Lower leg skin (tissue), 3 donors: ENCODE measurements at regions not wholly inside any gene's neighbourhood (a gene's known extent, or its start where the extent isn't known, plus 50 kb on each side); places are given as distances from the start of the nearest gene placed in this dataset.

Experiments
- CTCF ChIP-seq, 3 donors: fragments of 450-650 bp; IDR thresholded peaks; one replicate each; pipeline ENCODE4 v1.5.1; 2016; ENCODE audit warnings: antibody characterized with exemption in 3 of 3, mild to moderate bottlenecking in 3 of 3, moderate library complexity in 2 of 3
- POLR2A ChIP-seq, 2 donors: fragments of 450-650 bp; IDR thresholded peaks; one replicate each; pipeline ENCODE4 v1.6.1; 2016 to 2017; ENCODE audit warnings: antibody characterized with exemption in 2 of 2, mild to moderate bottlenecking in 1 of 2, moderate library complexity in 1 of 2

- TF ChIP-seq CTCF (IDR thresholded peaks at IDR 0.05) (no peak), POLR2A (IDR thresholded peaks at IDR 0.05) (no peak)
These were observed 212.4 kb upstream of the PACRGL start for GRCh38 chr4:20487852-20488251.
